ENCODE measurements at regions not wholly inside any gene's neighbourhood (a gene's known extent, or its start where the extent isn't known, plus 50 kb on each side); places are given as distances from the start of the nearest gene placed in this dataset.

DNA sequence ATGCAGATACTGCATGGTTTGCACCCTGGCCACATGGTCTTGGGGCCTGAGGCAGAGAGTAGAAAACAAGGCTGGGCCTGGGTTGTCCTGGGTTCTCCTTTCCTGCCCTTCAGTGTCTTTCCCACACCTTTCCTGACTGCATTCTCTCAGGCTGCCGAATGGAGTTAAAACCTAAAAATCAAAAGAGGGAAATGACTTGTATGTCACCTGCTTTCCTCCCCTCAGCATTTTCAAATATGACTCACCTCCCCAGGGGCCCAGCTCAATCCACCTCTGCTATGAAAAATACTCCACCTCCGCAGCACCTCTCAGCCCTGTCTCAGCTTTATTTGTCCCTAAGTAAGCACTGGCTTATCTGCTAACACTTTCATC, 457.8 kb upstream of the MEX3C start:
- TF ChIP-seq, protein P1, sequence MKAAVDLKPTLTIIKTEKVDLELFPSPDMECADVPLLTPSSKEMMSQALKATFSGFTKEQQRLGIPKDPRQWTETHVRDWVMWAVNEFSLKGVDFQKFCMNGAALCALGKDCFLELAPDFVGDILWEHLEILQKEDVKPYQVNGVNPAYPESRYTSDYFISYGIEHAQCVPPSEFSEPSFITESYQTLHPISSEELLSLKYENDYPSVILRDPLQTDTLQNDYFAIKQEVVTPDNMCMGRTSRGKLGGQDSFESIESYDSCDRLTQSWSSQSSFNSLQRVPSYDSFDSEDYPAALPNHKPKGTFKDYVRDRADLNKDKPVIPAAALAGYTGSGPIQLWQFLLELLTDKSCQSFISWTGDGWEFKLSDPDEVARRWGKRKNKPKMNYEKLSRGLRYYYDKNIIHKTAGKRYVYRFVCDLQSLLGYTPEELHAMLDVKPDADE (conservative IDR thresholded peaks at IDR 0.05; ENCODE audit: control insufficient read depth, low read depth, low read length): no peak
- TF ChIP-seq JUNB (CRISPR knock-in tag; conservative IDR thresholded peaks at IDR 0.05) (no peak), POLR2AphosphoS5 (IDR thresholded peaks at IDR 0.05; ENCODE audit: control insufficient read depth, insufficient read depth, low read depth, low read length) (no peak), ZNF24 (IDR thresholded peaks at IDR 0.05) (no peak), YY1 (IDR thresholded peaks at IDR 0.05; ENCODE audit: borderline replicate concordance in 1 of 3, control insufficient read depth in 1 of 3, extremely low read depth in 1 of 3, insufficient read depth in 3 of 3, insufficient read length in 1 of 3, insufficient replicate concordance in 2 of 3, low read depth in 1 of 3, low read length in 2 of 3) (no peak)
- TF ChIP-seq, protein P2, sequence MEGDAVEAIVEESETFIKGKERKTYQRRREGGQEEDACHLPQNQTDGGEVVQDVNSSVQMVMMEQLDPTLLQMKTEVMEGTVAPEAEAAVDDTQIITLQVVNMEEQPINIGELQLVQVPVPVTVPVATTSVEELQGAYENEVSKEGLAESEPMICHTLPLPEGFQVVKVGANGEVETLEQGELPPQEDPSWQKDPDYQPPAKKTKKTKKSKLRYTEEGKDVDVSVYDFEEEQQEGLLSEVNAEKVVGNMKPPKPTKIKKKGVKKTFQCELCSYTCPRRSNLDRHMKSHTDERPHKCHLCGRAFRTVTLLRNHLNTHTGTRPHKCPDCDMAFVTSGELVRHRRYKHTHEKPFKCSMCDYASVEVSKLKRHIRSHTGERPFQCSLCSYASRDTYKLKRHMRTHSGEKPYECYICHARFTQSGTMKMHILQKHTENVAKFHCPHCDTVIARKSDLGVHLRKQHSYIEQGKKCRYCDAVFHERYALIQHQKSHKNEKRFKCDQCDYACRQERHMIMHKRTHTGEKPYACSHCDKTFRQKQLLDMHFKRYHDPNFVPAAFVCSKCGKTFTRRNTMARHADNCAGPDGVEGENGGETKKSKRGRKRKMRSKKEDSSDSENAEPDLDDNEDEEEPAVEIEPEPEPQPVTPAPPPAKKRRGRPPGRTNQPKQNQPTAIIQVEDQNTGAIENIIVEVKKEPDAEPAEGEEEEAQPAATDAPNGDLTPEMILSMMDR (IDR thresholded peaks at IDR 0.05 in 2 of 3, conservative IDR thresholded peaks at IDR 0.05 in 1 of 3; ENCODE audit: insufficient read depth in 2 of 3, low read depth in 1 of 3, low read length in 3 of 3): no peak
- TF ChIP-seq, protein P3, sequence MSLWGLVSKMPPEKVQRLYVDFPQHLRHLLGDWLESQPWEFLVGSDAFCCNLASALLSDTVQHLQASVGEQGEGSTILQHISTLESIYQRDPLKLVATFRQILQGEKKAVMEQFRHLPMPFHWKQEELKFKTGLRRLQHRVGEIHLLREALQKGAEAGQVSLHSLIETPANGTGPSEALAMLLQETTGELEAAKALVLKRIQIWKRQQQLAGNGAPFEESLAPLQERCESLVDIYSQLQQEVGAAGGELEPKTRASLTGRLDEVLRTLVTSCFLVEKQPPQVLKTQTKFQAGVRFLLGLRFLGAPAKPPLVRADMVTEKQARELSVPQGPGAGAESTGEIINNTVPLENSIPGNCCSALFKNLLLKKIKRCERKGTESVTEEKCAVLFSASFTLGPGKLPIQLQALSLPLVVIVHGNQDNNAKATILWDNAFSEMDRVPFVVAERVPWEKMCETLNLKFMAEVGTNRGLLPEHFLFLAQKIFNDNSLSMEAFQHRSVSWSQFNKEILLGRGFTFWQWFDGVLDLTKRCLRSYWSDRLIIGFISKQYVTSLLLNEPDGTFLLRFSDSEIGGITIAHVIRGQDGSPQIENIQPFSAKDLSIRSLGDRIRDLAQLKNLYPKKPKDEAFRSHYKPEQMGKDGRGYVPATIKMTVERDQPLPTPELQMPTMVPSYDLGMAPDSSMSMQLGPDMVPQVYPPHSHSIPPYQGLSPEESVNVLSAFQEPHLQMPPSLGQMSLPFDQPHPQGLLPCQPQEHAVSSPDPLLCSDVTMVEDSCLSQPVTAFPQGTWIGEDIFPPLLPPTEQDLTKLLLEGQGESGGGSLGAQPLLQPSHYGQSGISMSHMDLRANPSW (CRISPR knock-in tag; IDR thresholded peaks at IDR 0.05): no peak
- TF ChIP-seq, protein P4, sequence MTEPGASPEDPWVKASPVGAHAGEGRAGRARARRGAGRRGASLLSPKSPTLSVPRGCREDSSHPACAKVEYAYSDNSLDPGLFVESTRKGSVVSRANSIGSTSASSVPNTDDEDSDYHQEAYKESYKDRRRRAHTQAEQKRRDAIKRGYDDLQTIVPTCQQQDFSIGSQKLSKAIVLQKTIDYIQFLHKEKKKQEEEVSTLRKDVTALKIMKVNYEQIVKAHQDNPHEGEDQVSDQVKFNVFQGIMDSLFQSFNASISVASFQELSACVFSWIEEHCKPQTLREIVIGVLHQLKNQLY (CRISPR knock-in tag; conservative IDR thresholded peaks at IDR 0.05): no peak
- TF ChIP-seq, protein P5, sequence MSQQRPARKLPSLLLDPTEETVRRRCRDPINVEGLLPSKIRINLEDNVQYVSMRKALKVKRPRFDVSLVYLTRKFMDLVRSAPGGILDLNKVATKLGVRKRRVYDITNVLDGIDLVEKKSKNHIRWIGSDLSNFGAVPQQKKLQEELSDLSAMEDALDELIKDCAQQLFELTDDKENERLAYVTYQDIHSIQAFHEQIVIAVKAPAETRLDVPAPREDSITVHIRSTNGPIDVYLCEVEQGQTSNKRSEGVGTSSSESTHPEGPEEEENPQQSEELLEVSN (IDR thresholded peaks at IDR 0.05; ENCODE audit: borderline replicate concordance in 1 of 2, extremely low read depth in 1 of 2, insufficient read depth in 1 of 2, insufficient read length in 1 of 2, low read depth in 1 of 2, low read length in 1 of 2, poor library complexity in 1 of 2, severe bottlenecking in 1 of 2): no peak

All from K562 (cell line).